OCI-LY3 (cell line): ENCODE measurements at regions not wholly inside any gene's neighbourhood (a gene's known extent, or its start where the extent isn't known, plus 50 kb on each side); places are given as distances from the start of the nearest gene placed in this dataset.

Experiments
- EZH2phosphoT487 ChIP-seq: fragments of 200-600 bp; shearing (Covaris generic); IDR thresholded peaks from 2 replicates; pipeline ENCODE4 v1.6.1; 2018; ENCODE audit warnings: antibody characterized with exemption, mixed run types, low read depth
- TF ChIP-seq, protein P1 (sequence below): fragments of 200-600, 300-600 bp; sonication (generic); IDR thresholded peaks from 2 replicates; pipeline ENCODE4 v1.5.1; 2014; ENCODE audit warnings: antibody characterized with exemption, low read length, low read depth

DNA sequence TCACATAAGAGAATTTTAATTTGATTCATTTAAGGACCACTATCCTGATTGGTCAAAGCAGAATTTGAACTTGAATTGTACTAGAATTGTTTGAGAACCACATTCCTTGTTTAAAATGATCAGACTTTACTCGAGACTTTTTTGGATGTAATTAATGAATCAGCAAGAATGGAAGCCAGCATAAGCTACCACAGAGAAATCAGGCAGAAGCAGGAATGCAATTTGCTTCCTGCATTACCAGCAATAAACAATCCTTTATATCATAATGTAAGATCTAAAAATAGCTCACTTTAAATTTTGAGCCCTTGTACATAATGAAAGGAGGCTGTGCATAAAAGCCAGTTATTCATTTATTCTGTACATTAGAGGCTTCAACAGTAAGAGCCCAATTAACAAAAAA, 119.8 kb upstream of the BACE2 start:
- TF ChIP-seq, protein P1, sequence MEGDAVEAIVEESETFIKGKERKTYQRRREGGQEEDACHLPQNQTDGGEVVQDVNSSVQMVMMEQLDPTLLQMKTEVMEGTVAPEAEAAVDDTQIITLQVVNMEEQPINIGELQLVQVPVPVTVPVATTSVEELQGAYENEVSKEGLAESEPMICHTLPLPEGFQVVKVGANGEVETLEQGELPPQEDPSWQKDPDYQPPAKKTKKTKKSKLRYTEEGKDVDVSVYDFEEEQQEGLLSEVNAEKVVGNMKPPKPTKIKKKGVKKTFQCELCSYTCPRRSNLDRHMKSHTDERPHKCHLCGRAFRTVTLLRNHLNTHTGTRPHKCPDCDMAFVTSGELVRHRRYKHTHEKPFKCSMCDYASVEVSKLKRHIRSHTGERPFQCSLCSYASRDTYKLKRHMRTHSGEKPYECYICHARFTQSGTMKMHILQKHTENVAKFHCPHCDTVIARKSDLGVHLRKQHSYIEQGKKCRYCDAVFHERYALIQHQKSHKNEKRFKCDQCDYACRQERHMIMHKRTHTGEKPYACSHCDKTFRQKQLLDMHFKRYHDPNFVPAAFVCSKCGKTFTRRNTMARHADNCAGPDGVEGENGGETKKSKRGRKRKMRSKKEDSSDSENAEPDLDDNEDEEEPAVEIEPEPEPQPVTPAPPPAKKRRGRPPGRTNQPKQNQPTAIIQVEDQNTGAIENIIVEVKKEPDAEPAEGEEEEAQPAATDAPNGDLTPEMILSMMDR = no peak
- TF ChIP-seq EZH2phosphoT487 = no peak
